ENCODE measurements at regions not wholly inside any gene's neighbourhood (a gene's known extent, or its start where the extent isn't known, plus 50 kb on each side); places are given as distances from the start of the nearest gene placed in this dataset.

GRCh38 chr2:18209934-18210639, 331.6 kb downstream of the KCNS3 start:
- no peak for TF ChIP-seq CTCF (IDR thresholded peaks at IDR 0.05)
- H3K36me3 ChIP-seq (ENCODE audit: control insufficient read depth, insufficient read depth, low read length): no peaks in the 10 kb centered on the region
- no peaks in the 10 kb centered on the region for H3K79me2 ChIP-seq
- no peak overlapping the region for H3K4me2 ChIP-seq (ENCODE audit: low read length)
- H3K27me3 ChIP-seq (ENCODE audit: control insufficient read depth, insufficient read depth, low read length): no peaks in the 10 kb centered on the region
- H3K27ac ChIP-seq: no peak overlapping the region
- H3K4me1 ChIP-seq: no peaks in the 10 kb centered on the region
- no peak overlapping the region for H2AFZ ChIP-seq
- no peak overlapping the region for H3K4me3 ChIP-seq (ENCODE audit: low read depth, low read length)
- no peaks in the 10 kb centered on the region for H3K9me3 ChIP-seq (ENCODE audit: control insufficient read depth, low read length)
- H3K9ac ChIP-seq: no peak overlapping the region

GRCh38 chr2:18208956-18209355, 330.5 kb downstream of the KCNS3 start:
- no peaks in the 10 kb centered on the region for H3K4me1 ChIP-seq
- H3K36me3 ChIP-seq (ENCODE audit: control insufficient read depth, insufficient read depth, low read length): no peaks in the 10 kb centered on the region
- H3K79me2 ChIP-seq: no peaks in the 10 kb centered on the region
- H3K9ac ChIP-seq: no peak overlapping the region
- no peaks in the 10 kb centered on the region for H3K9me3 ChIP-seq (ENCODE audit: control insufficient read depth, low read length)
- H3K27ac ChIP-seq: no peak overlapping the region
- H3K27me3 ChIP-seq (ENCODE audit: control insufficient read depth, insufficient read depth, low read length): no peaks in the 10 kb centered on the region
- H3K4me2 ChIP-seq (ENCODE audit: low read length): no peak overlapping the region
- no peak overlapping the region for H3K4me3 ChIP-seq (ENCODE audit: low read depth, low read length)
- no peak for TF ChIP-seq CTCF (IDR thresholded peaks at IDR 0.05)
- H2AFZ ChIP-seq: no peak overlapping the region

- Histone ChIP-seq H3K27me3 (ENCODE audit: control insufficient read depth, insufficient read depth, low read length) (no peaks in the 10 kb centered on the region), H3K9ac (no peak overlapping the region), H3K9me3 (ENCODE audit: control insufficient read depth, low read length) (no peaks in the 10 kb centered on the region), H3K27ac (no peak overlapping the region), H3K36me3 (ENCODE audit: control insufficient read depth, insufficient read depth, low read length) (no peaks in the 10 kb centered on the region), H3K4me2 (ENCODE audit: low read length) (no peak overlapping the region), H3K4me3 (ENCODE audit: low read depth, low read length) (no peak overlapping the region), H3K4me1 (no peaks in the 10 kb centered on the region), H3K79me2 (no peaks in the 10 kb centered on the region), H2AFZ (no peak overlapping the region)
- no peak for TF ChIP-seq CTCF (IDR thresholded peaks at IDR 0.05)
Observed at GRCh38 chr2:18200771-18201170, 322.3 kb downstream of the KCNS3 start.

- no peaks in the 10 kb centered on the region for H3K36me3 ChIP-seq (ENCODE audit: control insufficient read depth, insufficient read depth, low read length)
- H3K4me1 ChIP-seq: no peaks in the 10 kb centered on the region
- H3K9ac ChIP-seq: no peak overlapping the region
- H3K27me3 ChIP-seq (ENCODE audit: control insufficient read depth, insufficient read depth, low read length): no peaks in the 10 kb centered on the region
- no peak overlapping the region for H2AFZ ChIP-seq
- no peak overlapping the region for H3K4me3 ChIP-seq (ENCODE audit: low read depth, low read length)
- no peak for TF ChIP-seq CTCF (IDR thresholded peaks at IDR 0.05)
- no peak overlapping the region for H3K27ac ChIP-seq
- H3K79me2 ChIP-seq: no peaks in the 10 kb centered on the region
- no peaks in the 10 kb centered on the region for H3K9me3 ChIP-seq (ENCODE audit: control insufficient read depth, low read length)
- no peak overlapping the region for H3K4me2 ChIP-seq (ENCODE audit: low read length)
Observed at GRCh38 chr2:18198677-18199076, 320.2 kb downstream of the KCNS3 start.

GRCh38 chr2:18194161-18194560, 315.7 kb downstream of the KCNS3 start:
- TF ChIP-seq CTCF (IDR thresholded peaks at IDR 0.05): no peak

More at GRCh38 chr2:18194161-18194560, 315.7 kb downstream of the KCNS3 start:
- Histone ChIP-seq H3K79me2 (no peaks in the 10 kb centered on the region), H2AFZ (no peak overlapping the region), H3K4me3 (ENCODE audit: low read depth, low read length) (no peak overlapping the region), H3K36me3 (ENCODE audit: control insufficient read depth, insufficient read depth, low read length) (no peaks in the 10 kb centered on the region), H3K27me3 (ENCODE audit: control insufficient read depth, insufficient read depth, low read length) (no peaks in the 10 kb centered on the region), H3K9me3 (ENCODE audit: control insufficient read depth, low read length) (no peaks in the 10 kb centered on the region), H3K4me1 (no peaks in the 10 kb centered on the region), H3K9ac (no peak overlapping the region), H3K27ac (no peak overlapping the region), H3K4me2 (ENCODE audit: low read length) (no peak overlapping the region)

All from parathyroid adenoma (tissue), 2 donors.